NCI-H1694 (cell line): ENCODE measurements at regions not wholly inside any gene's neighbourhood (a gene's known extent, or its start where the extent isn't known, plus 50 kb on each side); places are given as distances from the start of the nearest gene placed in this dataset.
"Not testable (repeated sequence)": the region's sequence is repeated elsewhere in the genome, so short reads cannot be mapped to it uniquely, and the experiment has no call there.

Source experiments
- DNase-seq: peaks from one replicate; lab custom pipeline; 2025; lab: John Stamatoyannopoulos, UW

DNA sequence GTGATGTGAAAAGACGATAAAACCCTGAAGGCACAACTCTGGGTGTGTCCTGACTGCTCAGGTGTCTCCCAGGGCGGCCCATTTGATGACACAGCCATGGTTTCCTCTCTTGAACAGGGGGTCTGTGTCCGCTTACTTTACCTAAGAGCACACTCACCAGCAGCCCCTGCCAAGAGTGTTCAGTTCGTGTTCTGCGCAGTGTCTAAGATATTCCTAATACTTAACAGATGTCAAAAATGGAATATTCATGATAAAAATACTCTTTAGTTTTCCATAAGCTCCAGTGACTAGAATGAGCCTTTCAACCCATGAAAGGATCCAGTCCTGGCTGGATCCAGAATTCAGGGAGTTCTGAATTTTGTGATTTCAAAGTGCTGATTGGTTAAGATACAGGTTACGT, 492.4 kb downstream of the TNS3 start:
- DNase-seq = no peak

DNA sequence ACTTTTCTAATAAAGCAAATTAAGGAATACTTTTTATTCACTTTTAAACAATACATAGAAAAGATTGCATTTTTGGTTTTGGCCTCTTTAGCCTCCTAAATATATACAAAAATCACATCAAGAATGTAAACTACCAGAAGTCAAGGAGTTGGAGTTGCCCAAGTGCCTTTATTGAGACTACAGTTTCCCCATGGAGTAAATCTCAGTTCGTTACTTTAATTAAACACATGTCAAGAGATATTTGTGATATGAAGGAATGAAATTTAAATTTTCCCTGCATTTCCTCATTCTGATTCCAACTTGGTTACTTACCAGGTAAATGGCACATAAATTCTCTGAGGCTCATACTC, 492.9 kb downstream of the TNS3 start:
- DNase-seq = no peak

DNA sequence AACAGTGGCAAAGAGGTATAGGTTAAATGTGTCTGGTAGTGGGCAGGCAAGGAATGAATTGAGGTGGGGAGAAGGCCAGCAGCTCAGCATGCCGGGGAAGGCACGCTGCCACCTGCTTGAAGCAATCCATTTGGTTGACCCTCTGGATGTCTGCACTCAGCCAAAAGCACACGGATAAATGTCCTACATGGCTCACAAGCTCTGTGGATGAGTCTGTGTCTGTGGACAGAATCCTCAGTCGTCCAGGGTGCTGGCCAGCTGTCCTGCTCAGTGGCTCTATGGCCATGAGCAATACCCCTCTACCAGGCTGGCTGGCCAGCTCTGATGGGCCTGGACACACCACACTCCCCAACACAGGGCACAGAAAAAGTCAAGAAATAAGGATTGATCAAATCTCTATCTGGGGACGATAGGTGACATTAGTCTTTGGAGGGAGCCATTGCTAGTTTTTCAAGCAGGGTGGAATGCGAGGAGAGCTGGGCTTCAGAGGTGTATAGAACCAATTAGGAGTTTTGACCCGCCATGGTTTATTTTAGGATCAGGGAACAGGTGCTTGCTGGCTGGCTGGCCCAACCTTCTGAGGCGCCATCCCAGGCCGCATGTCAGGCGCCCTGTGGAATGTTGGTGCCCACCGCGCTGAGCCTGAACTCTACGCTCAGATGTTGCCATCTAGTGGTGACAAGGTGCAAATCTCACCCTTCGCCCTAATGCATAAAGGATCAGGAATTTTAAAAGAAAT, 493.4 kb downstream of the TNS3 start:
- peak; percentile 37 for DNase-seq

DNA sequence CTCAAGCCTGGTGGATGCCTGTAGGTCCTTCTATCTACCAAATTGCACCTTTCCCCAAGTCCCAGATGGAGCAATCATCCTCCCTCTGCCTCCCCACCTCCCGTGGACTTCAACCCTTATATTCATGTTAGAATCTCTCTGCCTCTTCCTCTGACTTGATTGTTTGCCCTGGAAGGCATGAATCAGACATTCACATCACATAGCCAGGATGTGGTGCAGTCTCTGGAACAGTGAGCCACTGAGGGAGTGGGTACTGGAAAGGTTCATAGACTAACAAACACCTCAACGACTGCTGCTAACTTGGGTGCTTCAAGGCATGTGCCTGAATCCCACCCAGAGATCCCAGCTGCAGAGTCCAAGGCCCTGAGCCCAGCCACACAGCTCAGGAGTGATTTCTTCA, 494.0 kb downstream of the TNS3 start:
- DNase-seq = no peak

DNA sequence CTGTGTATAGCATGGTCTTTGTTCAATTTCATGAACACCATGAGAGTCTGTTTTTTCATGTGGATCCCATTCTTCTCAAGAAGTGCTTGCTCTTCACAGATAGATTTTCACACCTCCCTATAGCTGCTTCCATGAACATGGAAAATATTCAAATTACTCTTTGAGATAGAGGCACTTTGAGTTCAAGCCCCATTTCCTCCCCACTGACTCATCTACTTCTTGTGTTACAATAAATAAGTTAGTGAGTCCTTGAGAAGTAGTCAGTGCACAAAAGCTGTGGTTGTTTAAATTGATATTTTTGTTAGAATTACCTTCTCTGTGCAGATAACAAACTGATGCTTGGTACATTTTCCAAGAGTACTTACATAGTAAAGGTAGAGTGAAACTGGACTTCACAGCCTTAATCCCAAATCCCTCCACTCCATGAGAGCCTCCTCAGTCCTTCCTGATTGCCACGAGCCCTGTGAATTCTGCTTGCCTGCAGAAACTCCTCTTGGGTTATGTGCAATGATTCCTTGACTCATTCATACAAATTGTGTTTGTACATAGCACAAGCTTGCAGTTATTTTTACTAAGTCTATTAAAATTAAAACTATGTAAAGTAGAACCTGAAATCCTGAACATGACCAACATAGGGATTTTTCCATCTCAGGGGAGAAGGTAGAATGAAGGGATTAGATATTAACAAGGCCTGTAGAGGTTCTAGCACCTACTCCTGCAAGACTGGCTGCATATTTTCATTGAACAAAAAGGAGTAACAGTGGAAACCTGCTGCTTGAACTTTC, 496.2 kb downstream of the TNS3 start:
- DNase-seq = no peak

DNA sequence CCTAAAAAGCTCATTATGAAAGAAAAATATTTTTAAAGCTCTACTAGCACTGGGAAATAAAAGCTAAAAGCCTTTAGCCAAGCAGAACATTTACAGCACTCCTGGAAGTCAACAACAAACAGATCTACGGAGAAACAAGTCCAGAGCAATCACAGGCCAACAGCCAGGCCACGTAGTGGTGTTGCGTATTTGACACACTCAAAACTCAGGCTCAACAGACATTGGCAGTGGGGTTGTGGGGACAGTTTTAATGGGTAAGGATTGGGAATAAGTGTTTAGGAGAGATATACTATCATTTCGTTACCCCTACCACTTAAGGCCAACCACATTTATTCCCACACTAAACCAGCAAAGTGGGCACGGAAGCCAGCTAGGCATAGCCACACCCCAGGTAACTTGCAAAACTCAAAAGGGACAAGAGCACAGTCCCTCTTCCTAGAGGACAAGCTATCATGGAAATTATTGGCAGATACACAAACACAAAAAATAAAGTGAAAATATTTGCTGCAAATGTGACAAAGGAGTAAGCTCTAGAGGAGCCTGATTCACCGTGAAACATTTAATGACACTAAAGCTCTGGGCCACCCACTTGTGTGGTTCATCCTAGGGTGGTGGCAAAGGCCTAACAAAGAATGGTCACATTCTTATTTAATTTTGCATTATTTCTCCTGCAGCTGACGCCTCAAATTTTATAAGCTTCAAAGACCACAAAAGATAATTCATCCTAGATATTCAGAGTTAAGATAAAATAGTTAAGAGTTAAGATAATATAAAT, 498.2 kb downstream of the TNS3 start:
- no peak for DNase-seq

DNA sequence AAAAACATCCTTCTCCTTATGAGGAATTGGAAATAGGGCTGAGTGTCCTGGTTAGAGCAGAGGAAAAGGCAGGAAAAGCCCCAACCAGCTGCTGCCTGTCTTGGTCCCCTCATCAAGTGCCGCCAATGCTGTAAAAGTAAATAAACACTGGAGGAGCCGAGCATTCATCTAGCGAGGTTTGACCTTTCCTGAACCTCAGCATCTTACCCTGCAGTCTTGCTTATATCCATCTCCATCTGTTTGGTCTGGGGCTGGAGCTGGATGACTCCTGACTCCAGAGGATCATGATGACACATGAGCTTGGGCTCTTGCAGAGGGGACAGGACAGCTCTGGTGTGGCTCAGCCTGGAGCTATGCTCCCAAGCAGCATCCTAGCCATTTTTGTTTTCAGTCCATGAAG, 501.1 kb downstream of the TNS3 start:
- no peak for DNase-seq

DNA sequence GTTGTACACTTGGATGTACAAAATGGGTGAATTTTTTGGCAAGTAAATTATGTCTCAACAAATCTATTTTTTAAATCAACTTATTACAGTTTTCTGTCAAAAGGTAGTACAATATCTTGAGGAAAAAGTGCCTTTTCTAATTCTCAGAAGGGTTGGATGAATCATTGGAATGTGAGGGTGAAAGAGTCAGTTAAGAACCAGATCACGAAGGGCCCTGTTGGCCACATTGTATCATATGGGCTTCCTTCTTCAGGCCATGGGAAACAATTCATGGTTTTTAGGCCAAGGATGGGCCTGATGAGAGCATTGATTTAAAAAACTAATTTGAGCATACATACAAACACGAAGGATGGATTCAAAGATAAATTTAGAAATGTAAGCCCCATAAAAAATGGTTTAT, 503.7 kb downstream of the TNS3 start:
- DNase-seq = no peak

DNA sequence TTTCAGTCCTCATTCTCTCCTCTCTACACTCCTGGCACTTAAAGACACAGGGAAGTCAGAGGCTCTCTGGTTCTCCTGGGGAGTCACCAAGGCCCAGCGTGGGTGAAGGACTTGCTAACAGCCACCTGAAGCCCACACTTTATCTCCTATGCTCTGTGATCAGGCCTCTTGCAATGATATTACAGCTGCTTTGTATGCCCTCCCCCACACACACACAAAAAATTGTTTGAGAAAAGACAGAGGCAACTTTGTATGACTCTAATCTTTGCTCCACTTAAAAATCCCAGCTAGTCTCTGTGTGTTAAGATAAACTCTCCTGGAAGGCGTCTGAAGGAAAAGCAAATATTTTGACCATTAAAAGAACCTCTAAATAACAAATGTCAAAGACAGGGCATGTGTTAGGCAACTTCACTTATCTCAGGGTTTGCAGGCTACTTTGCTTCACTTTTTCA, 507.2 kb downstream of the TNS3 start:
- no peak for DNase-seq

DNA sequence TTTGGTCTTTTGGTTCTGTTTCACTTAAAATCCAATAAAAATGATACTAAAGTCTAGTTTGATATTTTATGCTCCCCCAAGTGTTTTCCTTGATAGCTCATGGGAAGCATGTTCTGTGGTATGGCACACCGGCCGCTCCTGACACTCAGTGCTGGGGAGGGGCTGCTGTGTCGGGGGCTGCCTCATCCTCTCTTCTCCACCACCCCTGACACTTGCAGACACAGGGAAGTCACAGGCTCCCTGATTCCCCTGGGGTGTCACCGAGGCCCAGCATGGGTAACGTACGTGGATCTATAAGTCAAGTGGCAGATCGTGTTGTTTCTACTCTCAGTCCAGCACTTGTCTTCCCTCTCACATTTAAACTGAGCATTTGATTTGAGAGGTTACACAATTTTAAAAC, 508.6 kb downstream of the TNS3 start:
- DNase-seq = no peak

DNA sequence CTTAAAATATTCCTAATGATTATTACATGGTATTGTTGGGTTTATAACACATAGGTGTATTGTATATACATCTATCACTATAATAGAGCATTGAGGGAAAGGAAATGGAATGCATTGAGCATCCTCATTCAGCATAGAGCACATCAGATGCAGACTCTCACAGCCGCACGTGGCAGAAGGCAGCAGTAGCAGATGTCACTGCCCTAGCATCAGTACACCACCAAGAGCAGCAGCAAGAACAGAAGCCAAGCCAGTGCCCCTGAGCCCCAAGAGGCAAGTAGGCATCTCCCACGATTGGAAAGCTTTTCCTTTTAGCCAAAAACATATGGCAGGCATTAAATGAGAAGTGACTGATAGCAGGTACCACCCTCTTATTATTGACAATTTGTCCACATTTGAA, 510.0 kb downstream of the TNS3 start:
- peak; percentile 5 for DNase-seq

DNA sequence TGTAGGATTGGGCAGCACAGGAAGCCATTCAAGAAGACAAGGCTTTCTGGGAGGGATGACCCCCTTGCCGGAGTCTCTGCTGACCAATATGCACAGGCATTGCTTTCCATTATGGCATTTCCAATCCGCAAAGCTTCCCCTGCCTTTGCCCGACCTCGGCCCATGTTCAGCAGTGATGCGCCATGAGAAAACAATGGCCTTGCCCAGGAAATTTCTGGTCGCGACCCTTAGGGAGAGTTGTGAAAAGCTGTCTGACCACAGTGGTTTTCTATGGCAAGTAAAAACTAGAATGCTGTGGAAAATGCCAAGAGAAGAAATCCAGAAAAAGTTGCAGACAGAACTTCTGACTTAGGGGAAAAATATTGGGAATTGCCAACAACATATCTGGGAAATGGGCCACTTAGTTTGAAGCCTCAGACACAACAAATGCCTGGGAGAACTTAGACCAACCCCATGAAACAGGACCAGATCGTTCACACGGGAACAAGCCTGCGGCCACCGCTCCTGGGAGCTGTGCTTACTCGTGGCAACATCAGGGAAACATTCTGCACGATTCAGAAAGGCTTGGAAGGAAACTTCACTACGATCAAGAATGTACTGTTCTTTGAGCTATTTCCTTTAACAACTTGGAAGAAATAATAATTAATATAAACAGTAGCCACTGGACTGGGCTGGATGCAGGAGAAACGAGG, 512.4 kb downstream of the TNS3 start:
- no peak for DNase-seq

DNA sequence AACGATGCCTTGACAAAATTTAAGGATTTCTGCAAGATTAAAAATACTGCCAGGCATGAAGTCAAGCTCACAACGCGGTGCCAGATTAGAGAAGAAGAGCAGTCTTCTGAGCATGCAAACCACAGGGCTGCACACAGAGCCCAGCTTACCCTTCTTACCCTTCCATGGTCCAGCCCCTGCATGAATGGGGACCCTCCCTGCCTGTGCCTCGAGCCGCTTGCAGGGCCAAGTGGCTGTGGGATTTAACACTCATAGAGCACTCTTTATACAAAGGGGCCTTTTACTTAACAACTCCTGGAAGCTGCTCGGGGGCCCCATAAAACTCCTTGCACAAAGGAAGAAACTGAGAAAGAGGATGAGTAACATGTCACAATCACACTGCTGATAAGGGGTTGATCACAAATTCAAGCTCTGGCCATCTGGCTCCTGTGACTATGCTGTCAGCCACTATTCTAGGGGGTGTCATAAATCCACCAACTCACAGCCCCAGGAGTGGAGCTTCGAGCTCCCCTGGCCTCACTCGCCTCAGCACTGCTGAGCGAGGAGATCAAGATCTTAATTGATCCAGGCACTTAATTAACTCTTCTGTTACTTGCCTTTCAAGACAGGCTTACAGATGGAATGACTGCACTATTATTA, 514.8 kb downstream of the TNS3 start:
- no peak for DNase-seq

DNA sequence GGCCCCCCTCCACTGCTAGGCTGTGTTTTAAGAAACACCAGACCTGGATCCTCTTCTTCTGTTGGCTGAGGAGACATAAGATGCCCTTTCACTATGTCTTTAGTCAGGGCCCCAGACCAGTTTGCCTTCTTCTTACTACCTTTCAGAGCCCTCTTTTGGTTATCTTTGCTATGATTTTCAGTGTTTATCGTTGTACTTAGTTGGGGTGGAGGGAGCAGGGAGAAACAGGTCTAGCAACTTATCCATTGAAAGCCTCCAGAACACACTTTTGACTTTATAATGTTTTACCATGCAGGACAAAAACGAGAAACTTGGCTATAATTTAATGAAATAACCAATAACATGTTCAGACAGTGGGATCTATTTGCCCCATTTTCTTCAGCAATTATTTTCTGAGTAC, 525.2 kb downstream of the TNS3 start:
- DNase-seq = no peak

DNA sequence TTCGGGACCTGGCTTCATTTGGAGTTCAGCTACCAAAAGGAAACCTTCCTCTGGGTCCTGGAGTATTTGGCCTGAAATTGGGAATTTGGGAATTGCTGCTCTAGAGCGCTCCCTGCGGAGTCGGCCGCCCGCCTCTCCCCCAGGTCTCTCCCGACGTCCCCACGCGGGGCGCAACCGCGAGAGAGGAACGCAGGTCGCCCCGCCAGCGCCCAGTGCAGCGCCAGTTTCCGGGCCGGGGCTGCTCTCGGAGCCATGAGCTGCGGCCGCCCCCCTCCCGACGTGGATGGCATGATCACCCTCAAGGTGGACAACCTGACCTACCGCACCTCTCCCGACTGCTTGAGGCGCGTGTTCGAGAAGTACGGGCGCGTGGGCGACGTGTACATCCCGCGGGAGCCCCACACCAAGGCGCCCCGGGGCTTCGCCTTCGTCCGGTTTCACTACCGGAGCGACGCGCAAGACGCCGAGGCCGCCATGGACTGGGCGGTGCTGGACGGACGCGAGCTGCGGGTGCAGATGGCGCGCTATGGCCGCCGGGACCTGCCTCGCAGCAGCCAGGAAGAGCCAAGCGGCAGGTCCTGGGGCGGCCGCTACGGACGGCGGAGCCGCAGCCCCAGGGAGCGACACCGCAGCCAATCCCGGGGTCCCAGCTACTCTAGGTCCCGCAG, 529.2 kb downstream of the TNS3 start:
- DNase-seq = not testable (repeated sequence)

DNA sequence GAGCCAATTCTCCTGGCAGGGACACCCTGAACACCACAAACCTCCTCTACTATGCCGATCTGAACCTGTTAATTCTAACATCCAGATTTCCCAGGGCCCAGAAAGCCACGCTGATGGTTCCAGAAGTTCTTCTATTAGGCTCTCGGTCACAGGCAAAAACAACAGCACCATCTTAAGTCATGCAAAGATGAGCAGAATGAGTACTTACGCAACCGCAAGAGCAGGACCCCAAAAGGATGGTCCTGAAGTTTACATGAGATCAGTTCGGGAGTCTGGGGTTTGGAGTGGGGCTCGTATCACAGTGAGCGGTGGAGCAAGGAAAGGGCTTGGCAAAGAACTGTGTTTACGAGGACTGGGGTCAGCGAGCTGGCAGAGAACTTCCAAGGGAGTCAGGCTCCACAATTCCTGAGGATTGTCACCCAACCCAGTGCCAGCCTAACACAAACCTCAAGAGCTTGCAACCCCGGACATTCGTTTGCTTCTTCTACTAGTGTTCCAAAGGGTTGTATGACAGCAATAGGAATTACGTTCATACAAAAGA, 532.6 kb downstream of the TNS3 start:
- no peak for DNase-seq

DNA sequence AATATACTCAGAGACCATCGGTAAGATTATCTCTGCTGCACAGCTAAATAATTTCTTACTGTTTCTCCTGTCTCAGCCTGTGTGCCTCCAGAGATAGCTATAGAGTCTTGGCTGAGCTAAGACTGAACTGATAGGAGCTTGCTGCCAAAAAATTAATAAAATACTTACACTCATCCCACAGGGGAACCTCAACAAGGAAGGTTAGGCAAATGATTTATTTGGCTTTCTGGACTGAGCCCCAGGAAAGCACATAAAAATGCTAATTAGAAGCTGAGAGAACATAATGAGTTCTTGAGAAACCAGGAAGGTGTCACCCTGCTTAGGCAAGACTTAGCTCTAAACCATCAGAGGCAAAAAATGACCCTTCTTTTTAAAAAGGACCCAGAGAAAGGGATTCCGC, 534.5 kb downstream of the TNS3 start:
- no peak for DNase-seq

DNA sequence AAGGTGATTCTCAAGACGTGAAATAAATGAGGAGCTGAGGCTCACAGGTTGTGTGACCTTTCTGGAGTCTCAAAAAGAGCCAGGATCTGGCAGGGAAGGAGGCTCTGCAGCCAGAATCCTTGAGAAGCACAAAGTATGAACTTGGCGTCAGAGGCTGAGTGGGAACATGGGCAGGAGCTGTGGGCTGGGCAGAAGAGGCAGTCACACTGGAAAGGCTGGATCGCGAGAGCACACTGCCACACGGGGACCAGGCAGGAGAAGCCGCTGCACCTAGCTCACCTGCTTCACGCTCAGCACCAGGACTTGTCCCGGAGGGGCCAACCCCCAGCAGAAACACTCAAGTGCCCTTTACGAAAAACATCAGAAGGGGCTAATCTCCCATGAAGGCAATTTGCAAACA, 535.0 kb downstream of the TNS3 start:
- no peak for DNase-seq

DNA sequence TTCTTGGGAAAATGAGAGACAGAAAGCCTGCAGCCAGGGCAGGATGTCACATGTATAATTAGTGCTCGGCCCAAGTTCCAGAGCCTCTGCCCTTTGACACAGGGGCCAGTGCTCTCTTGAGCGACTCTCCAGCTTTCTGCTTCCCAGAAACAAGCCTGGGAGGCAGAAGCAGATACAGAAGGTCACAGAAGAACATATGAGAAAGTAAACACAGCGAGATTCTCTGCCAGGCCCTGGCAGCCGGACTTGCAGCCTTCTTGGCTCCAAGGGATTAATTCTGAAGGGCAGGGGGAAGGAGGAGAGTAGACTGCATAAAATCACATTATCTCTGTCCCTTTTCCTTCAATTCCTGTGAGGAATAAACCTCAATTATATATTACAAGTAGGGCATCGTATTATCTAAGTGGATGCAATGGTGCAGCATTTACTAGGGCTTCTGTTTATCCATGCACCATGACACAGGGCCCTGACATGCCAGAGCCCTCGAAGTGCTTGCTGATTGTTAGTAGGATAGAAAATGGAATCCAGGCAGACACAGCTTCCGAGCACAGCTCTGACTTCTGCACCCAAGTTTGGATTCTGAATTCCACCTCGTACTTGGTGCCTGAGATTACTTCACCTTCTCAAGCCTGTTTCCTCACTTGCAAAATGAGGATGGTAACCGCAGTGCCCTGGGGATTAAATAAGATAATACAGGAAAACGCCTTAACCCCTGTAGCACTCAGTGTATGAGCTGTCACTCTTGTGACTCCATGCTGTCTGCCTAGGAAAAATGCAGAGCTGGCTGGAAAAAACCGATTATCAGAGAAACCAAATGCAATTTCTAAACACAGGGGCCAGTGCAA, 536.5 kb downstream of the TNS3 start:
- no peak for DNase-seq

DNA sequence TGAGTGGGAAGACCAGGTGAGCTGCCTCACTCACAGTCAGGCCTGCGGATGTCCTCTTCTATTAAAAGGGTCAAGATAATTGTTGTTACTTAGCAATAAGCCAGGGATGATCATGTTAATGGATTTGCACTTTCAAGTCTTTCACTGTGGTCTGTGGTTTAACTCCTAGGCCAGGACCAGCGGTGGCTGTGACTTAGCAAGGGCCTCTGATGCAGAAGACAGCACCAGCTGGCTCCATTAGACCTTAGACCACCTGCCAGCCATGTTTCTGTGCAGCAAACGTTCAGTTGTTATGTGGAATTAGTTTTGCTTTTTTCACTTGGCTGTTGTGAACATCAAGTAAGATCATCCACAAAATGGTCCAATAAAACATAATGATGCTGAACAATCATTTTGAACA, 537.3 kb downstream of the TNS3 start:
- no peak for DNase-seq
